Memory B cell (primary cell): ENCODE measurements at regions not wholly inside any gene's neighbourhood (a gene's known extent, or its start where the extent isn't known, plus 50 kb on each side); places are given as distances from the start of the nearest gene placed in this dataset.

Source experiments
- ATAC-seq: fragments of 150-1000 bp; cut with Tn5 transposase; 2 replicates; pipeline ENCODE4 v1.10.0; 2021; ENCODE audit warnings: low read depth, mild to moderate bottlenecking, moderate library complexity
- DNase-seq, 2 donors: peaks; one replicate each; pipeline ENCODE4 v3.0.0; 2022; ENCODE audit warnings: low spot score in 2 of 2
- H3K27ac Mint-ChIP-seq: one replicate; pipeline ENCODE4 v1.8.0; 2022; ENCODE audit warnings: mild to moderate bottlenecking, moderate library complexity, mixed read lengths
- H3K27me3 Mint-ChIP-seq: one replicate; pipeline ENCODE4 v1.8.0; 2022; ENCODE audit warnings: mixed read lengths
- H3K36me3 Mint-ChIP-seq: one replicate; pipeline ENCODE4 v1.8.0; 2022; ENCODE audit warnings: mild to moderate bottlenecking, mixed read lengths
- H3K4me1 Mint-ChIP-seq: one replicate; pipeline ENCODE4 v1.8.0; 2022; ENCODE audit warnings: mixed read lengths
- H3K4me3 Mint-ChIP-seq: one replicate; pipeline ENCODE4 v1.8.0; 2022; ENCODE audit warnings: mild to moderate bottlenecking, moderate library complexity, mixed read lengths
- H3K9me3 Mint-ChIP-seq: one replicate; pipeline ENCODE4 v1.8.0; 2022; ENCODE audit warnings: mixed read lengths

DNA sequence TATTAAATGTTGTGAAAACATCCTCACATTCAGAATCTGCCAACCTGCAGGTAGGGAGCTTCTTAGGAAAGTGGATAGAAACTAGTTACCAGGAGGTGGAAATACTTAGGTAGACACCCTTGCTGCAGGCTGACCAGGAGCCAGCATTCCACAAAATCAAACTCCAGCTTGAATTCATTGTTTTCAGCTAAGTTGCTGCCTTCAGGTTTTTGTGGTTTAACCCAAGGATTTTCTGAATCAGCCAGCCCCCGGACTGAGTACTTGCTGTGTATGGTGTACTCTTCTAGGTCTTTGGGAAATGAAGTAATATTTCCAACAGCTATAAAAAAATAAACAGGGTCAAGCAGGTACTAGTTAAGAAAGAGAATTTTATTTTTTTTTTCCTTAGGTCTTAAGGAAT, 192.1 kb upstream of the CHST9 start:
- no peak for DNase-seq
- Mint-ChIP-seq H3K9me3 (peaks cover 5% of the 10 kb centered on the region), H3K27me3 (no peaks in the 10 kb centered on the region)

DNA sequence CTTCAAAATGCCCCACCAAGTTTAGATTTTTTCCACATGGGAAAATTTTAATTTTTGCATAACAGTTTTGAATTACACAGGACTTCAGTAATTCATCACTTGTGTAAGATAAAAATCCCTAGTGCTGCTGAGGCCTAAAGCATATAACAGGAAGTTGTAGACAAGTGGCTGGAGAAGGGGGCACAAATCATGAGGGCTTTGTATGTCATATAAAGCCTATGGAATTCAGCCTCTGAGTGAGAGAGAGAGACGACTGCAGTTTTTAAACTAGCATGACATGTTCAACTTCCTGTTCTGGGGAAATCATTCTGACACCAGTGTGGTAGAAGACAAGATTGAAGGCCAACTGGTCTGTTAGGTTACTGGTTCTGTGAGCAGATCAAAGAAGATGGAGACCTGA, 187.3 kb upstream of the CHST9 start:
- Mint-ChIP-seq H3K27ac (no peak overlapping the region), H3K27me3 (no peaks in the 10 kb centered on the region), H3K36me3 (no peaks in the 10 kb centered on the region), H3K9me3 (peaks cover 5% of the 10 kb centered on the region), H3K4me1 (no peaks in the 10 kb centered on the region), H3K4me3 (no peak overlapping the region)
- DNase-seq (no peak), ATAC-seq (no peak)

More for the DNA sequence above, 192.1 kb upstream of the CHST9 start:
- H3K36me3 Mint-ChIP-seq = no peaks in the 10 kb centered on the region
- H3K4me1 Mint-ChIP-seq = no peaks in the 10 kb centered on the region
- ATAC-seq = no peak
- no peak overlapping the region for H3K4me3 Mint-ChIP-seq
- H3K27ac Mint-ChIP-seq = no peak overlapping the region

DNA sequence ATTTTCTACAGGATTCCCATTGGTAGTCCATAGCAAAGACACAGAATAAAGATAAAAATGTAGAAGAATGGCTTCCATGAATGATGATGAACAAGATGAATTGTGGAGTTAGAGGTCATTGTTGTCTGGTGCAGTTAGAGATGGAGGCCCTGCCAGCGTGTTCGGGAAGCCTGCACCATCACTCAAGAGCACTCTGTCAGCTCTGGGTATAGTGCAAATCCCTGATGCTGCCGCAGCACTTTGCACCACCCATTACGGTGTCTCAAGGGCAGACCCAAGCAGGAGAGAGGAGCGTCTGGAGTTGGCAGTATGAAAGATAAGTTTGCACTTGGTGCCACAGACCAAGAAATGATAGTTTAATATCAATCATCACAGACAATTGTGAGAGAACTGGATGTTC, 181.6 kb upstream of the CHST9 start:
- Mint-ChIP-seq H3K4me1 (no peaks in the 10 kb centered on the region), H3K4me3 (no peak overlapping the region), H3K27me3 (no peaks in the 10 kb centered on the region), H3K36me3 (no peaks in the 10 kb centered on the region), H3K9me3 (peaks cover 9% of the 10 kb centered on the region), H3K27ac (no peak overlapping the region)
- ATAC-seq = no peak
- DNase-seq = no peak

DNA sequence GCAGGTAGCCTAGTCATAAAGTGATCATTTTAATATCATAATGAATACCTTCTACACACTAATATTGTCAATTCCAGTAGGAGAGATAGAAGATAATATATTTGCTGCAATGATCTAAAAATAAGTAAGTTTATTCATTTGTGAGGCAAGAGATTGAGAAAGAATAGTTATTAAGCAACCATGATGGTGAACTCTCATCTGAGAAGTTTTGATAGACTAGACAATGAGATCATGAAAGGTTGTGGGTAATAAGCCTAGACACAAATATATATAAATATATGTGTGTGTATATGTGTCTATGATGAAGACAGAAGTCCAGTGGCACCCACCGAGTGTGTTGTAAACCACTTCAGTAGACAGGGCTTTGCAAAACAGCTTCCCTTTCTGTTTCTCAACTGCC, 181.0 kb upstream of the CHST9 start:
- ATAC-seq = no peak
- DNase-seq = no peak
- Mint-ChIP-seq H3K4me1 (no peaks in the 10 kb centered on the region), H3K36me3 (no peaks in the 10 kb centered on the region), H3K4me3 (no peak overlapping the region), H3K9me3 (peaks cover 10% of the 10 kb centered on the region), H3K27me3 (no peaks in the 10 kb centered on the region), H3K27ac (no peak overlapping the region)

DNA sequence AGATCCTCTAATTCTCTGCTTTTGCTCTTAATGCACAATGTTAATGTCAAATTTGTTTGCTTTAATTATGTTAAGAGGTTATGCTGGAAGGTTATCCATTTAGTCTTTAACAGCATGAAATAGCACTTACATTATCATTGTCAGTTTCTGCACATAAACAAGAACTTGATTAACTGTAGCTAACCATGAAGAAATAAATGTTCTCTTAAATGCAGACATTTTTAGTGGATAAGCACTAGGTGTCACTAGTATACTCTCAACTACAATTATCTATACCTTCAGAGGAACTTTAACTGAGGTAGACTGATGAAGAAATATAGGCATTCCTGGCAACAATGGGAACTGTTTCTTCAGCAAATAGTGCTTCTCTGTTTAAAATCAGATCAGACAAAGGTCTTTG, 178.8 kb upstream of the CHST9 start:
- H3K4me3 Mint-ChIP-seq = no peak overlapping the region
- DNase-seq (no peak), ATAC-seq (no peak)
- no peak overlapping the region for H3K27ac Mint-ChIP-seq
- no peaks in the 10 kb centered on the region for H3K4me1 Mint-ChIP-seq
- H3K27me3 Mint-ChIP-seq = no peaks in the 10 kb centered on the region
- peaks cover 9% of the 10 kb centered on the region for H3K9me3 Mint-ChIP-seq
- H3K36me3 Mint-ChIP-seq = no peaks in the 10 kb centered on the region

DNA sequence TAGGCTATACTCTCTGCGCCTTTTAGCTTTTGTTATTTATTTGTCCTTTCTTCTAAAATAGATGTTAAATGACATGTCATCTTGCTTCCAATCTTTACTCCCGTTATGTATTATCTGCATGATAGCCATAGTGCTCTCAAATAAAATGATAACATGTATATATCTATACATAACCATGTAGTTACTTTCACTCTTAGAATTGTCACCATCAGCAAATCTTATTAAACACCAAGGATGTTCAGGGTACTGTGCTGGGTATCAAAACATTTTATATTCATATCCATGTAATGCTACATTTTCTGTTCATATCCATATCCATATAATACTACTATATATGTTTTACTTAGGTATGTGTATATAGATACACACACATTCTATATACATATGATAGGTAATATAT, 176.4 kb upstream of the CHST9 start:
- no peak for DNase-seq
- H3K27ac Mint-ChIP-seq = no peak overlapping the region
- ATAC-seq = no peak
- H3K9me3 Mint-ChIP-seq = peaks cover 8% of the 10 kb centered on the region
- no peak overlapping the region for H3K4me3 Mint-ChIP-seq
- no peaks in the 10 kb centered on the region for H3K4me1 Mint-ChIP-seq
- no peaks in the 10 kb centered on the region for H3K27me3 Mint-ChIP-seq
- no peaks in the 10 kb centered on the region for H3K36me3 Mint-ChIP-seq

DNA sequence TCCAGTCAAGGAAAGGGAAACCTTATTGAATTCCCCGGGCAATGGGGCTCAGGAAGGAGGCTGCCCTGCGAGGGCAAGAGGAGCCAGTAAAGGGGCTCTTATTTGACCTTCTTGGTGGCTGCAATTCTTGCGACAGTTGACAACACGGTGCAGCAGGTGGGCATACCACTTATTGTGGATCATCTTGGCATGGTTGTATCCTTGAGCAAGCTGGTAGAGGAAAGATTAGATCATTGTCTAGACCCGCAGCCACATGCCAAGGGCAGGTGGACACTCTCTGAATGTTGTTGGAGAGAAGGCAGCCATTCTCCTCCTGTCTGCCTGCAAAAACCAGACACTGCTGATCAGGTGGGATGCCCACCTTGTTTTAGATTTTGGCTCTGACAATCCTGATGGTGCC, 170.2 kb upstream of the CHST9 start:
- no peak overlapping the region for H3K4me3 Mint-ChIP-seq
- H3K27me3 Mint-ChIP-seq = no peaks in the 10 kb centered on the region
- ATAC-seq = no peak
- peaks cover 4% of the 10 kb centered on the region for H3K9me3 Mint-ChIP-seq
- no peak for DNase-seq
- H3K36me3 Mint-ChIP-seq = no peaks in the 10 kb centered on the region
- H3K4me1 Mint-ChIP-seq = no peaks in the 10 kb centered on the region
- no peak overlapping the region for H3K27ac Mint-ChIP-seq

DNA sequence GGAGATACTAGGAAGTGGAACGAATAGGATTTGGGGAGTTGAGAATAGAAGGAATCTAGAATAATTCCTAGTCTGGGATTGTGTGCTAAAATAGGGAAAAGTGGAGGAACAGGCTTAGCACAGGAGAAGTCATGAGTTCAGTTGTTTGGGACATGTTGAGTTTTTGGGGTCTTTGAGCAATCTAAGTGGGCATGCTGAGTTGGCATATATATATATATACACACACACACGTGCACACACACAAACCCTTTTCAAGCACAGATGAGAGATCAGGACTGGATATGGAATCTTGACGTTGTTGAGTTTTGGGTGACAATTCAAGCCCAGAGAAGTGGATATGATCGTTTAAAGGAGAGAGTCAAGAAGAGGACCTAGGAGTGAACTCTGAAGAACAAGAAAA, 168.2 kb upstream of the CHST9 start:
- Mint-ChIP-seq H3K9me3 (peaks cover 3% of the 10 kb centered on the region), H3K27me3 (no peaks in the 10 kb centered on the region), H3K27ac (no peak overlapping the region), H3K4me3 (no peak overlapping the region), H3K36me3 (no peaks in the 10 kb centered on the region), H3K4me1 (no peaks in the 10 kb centered on the region)
- DNase-seq = no peak
- no peak for ATAC-seq

DNA sequence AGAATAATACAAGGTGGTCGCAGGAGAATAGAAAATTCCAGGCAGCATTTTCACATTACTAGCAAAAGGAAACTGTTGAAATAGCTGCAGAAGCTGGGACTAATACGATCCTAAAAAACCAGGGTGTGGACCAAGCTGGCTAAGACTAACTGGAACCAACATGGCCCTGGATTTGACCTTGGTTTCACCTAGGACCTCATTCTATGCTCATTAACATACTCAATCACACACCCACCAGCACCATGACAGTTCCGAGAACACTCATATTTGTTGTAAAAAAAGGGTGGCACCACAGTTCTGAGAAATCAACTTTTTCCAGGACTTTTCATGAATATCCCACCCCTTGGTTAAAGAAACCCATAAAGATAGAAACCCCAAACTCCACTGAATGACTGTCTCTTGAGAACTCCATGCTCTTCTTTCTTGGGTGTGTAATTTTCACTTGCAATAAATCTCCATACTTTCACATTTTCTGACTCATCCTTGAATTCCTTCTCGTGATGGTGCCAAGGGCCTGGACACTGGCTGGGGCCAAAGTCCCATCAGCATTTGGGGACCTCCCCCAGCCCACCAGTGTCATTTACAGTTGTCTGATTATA, 164.3 kb upstream of the CHST9 start:
- Mint-ChIP-seq H3K9me3 (peaks cover 5% of the 10 kb centered on the region), H3K4me1 (no peaks in the 10 kb centered on the region), H3K36me3 (no peaks in the 10 kb centered on the region), H3K27ac (no peak overlapping the region), H3K4me3 (no peak overlapping the region), H3K27me3 (no peaks in the 10 kb centered on the region)
- DNase-seq (no peak), ATAC-seq (no peak)

DNA sequence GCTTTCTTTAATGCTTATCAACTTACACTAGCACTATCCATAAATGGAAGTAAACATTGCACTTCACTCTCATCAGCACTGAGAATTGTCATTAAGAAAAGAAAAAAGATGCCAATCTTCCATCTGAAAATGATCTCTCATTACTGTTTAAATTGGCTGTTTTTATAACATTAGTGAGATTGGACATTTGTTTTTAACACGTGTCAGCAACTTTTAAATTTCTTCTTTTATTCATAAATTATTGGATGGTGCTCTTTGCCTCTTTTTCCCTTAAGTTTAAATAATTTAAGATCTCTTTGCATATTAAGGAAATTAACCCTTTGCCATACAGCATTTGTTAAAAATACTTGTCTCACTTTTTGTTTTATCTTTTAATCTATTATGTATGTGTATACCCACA, 146.5 kb upstream of the CHST9 start:
- H3K4me1 Mint-ChIP-seq = no peaks in the 10 kb centered on the region
- DNase-seq = no peak
- peaks cover 5% of the 10 kb centered on the region for H3K9me3 Mint-ChIP-seq
- H3K4me3 Mint-ChIP-seq = no peak overlapping the region
- no peaks in the 10 kb centered on the region for H3K27me3 Mint-ChIP-seq
- H3K36me3 Mint-ChIP-seq = no peaks in the 10 kb centered on the region
- no peak for ATAC-seq
- H3K27ac Mint-ChIP-seq = no peak overlapping the region

DNA sequence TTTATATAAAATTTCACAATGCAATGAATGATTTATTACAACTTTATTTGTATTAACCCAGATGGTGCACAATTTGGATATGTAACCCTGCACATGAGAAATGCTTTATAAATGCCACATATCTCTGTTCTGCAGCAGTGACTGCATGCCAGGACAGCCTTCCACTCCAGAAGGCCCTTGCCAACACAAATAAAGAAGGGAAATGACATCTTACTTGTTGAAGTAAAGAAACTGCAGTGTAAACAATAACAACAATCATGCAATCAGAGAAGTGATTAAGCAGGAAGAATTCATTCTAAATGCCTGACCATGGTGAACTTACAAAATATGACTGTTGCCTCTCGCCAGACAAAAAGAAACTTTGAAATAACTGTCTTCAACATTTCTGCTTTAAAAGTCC, 129.9 kb upstream of the CHST9 start:
- no peaks in the 10 kb centered on the region for H3K27me3 Mint-ChIP-seq
- H3K4me3 Mint-ChIP-seq = no peak overlapping the region
- H3K27ac Mint-ChIP-seq = no peak overlapping the region
- ATAC-seq (no peak), DNase-seq (no peak)
- H3K9me3 Mint-ChIP-seq = peaks cover 6% of the 10 kb centered on the region
- H3K36me3 Mint-ChIP-seq = no peaks in the 10 kb centered on the region
- H3K4me1 Mint-ChIP-seq = no peaks in the 10 kb centered on the region

DNA sequence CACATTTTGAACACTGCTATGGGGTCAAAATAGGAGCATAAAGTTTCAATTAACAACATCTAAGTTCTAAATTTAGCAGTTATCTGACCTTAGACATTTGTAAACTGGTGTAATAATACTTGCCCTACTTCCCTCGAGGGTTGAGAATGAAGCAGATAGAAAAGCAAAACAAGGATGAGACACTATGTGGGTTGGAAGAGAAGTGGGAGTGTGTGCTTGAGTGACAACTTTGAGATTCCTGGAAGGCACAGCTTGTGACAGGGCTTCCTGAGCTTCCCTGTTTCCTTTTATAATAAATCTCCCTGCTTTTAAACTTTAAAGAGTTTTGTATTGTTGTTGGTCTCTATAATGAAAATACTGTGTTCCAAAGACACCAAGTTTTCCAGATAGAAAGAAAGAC, 128.6 kb upstream of the CHST9 start:
- H3K4me3 Mint-ChIP-seq = no peak overlapping the region
- H3K36me3 Mint-ChIP-seq = no peaks in the 10 kb centered on the region
- no peaks in the 10 kb centered on the region for H3K27me3 Mint-ChIP-seq
- H3K9me3 Mint-ChIP-seq = peaks cover under 1% of the 10 kb centered on the region
- DNase-seq = no peak
- H3K4me1 Mint-ChIP-seq = no peaks in the 10 kb centered on the region
- H3K27ac Mint-ChIP-seq = no peak overlapping the region
- ATAC-seq = no peak

DNA sequence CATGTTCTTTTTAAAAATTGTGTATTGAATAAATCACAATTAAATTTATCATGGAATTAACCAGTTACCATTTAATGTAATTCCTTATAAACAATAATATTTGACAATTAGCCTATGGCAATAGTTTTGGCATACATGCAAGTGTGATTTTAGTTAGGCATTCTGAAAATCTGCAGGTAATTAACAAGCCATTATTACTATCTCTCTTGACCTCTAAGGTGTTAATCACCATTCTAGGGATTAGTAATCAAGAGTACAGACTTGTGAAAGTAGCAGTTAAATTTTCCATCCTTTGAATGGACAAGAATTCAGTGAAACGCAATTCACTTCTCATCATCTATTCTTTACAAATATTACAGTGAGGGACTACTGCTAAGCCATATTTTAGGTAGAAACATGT, 127.7 kb upstream of the CHST9 start:
- Mint-ChIP-seq H3K27ac (no peak overlapping the region), H3K4me1 (no peaks in the 10 kb centered on the region), H3K36me3 (no peaks in the 10 kb centered on the region), H3K4me3 (no peak overlapping the region), H3K27me3 (no peaks in the 10 kb centered on the region), H3K9me3 (no peaks in the 10 kb centered on the region)
- ATAC-seq = no peak
- no peak for DNase-seq

DNA sequence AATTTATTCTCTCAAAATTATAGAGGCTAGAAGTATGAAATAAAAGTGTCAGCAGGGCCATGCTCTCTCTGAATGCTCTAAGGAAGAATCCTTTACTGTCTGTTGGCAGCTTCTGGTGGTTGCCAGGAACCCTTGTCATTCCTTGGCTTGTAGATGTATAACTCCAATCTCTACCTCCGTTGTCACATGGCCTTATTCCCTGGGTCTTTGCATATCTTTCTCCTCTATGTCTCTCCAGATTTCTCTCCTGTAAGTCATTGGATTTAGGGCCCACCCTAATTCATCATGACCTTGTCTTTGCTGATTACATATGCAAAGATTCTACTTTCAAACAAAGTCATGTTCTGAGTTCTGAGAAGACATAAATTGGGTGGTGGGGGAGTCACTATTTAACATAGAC, 127.0 kb upstream of the CHST9 start:
- Mint-ChIP-seq H3K9me3 (no peaks in the 10 kb centered on the region), H3K27ac (no peak overlapping the region), H3K4me1 (no peaks in the 10 kb centered on the region), H3K27me3 (no peaks in the 10 kb centered on the region), H3K4me3 (no peak overlapping the region), H3K36me3 (no peaks in the 10 kb centered on the region)
- ATAC-seq = no peak
- DNase-seq = no peak

DNA sequence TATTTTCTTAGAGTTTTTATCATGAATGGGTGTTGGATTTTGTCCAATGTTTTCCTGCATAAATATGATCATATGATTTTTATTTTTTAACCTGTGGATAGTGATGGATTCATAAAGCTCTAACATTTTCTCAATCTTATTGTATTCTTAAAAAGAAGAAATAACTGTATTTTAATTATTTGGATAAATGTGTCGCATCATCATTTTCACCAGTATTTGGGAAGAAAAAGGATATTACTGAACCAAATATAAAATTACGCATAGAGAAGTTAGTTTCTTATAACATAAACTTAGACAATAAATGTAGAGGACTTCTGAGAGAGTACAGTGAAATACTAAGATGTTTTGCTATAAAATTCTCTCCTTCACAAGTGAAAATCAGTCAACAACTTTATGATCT, 126.0 kb upstream of the CHST9 start:
- Mint-ChIP-seq H3K4me3 (no peak overlapping the region), H3K9me3 (peaks cover 2% of the 10 kb centered on the region), H3K27me3 (no peaks in the 10 kb centered on the region), H3K4me1 (no peaks in the 10 kb centered on the region), H3K27ac (no peak overlapping the region), H3K36me3 (no peaks in the 10 kb centered on the region)
- no peak for DNase-seq
- ATAC-seq = no peak
